Nephron (organoid): ENCODE measurements at regions not wholly inside any gene's neighbourhood (a gene's known extent, or its start where the extent isn't known, plus 50 kb on each side); places are given as distances from the start of the nearest gene placed in this dataset.

ENCODE experiments used
- H3K27ac Mint-ChIP-seq, 3 experiments: 2 replicates each; pipeline ENCODE4 v1.8.0; 2020; ENCODE audit warnings: mixed read lengths in 3 of 3, mild to moderate bottlenecking in 2 of 3, moderate library complexity in 1 of 3
- H3K27me3 Mint-ChIP-seq: 2 replicates; pipeline ENCODE4 v1.8.0; 2021; ENCODE audit warnings: low read depth, mild to moderate bottlenecking, moderate library complexity, mixed read lengths
- H3K36me3 Mint-ChIP-seq: 2 replicates; pipeline ENCODE4 v1.8.0; 2020; ENCODE audit warnings: low read depth, mixed read lengths
- H3K4me1 Mint-ChIP-seq: 2 replicates; pipeline ENCODE4 v1.8.0; 2020; ENCODE audit warnings: mixed read lengths
- H3K4me3 Mint-ChIP-seq, 3 experiments: 2 replicates each; pipeline ENCODE4 v1.8.0; 2020; ENCODE audit warnings: mild to moderate bottlenecking in 3 of 3, mixed read lengths in 3 of 3, moderate library complexity in 2 of 3
- H3K9me3 Mint-ChIP-seq: 2 replicates; pipeline ENCODE4 v1.8.0; 2020; ENCODE audit warnings: mixed read lengths
- CTCF ChIP-seq, 3 experiments: fragments of 200-600 bp; sonication (generic); IDR thresholded peaks; one replicate each; pipeline ENCODE4 v1.5.0; 2021; ENCODE audit warnings: antibody characterized with exemption in 3 of 3; ENCODE audit not compliant: unreplicated experiment in 3 of 3

GRCh38 chr1:34653110-34653509 is 101.7 kb upstream of the GJB5 start:
- H3K36me3 Mint-ChIP-seq, result no peaks in the 10 kb centered on the region
- H3K27ac Mint-ChIP-seq, result no peak overlapping the region
- H3K4me3 Mint-ChIP-seq, result no peak overlapping the region
- no peak for TF ChIP-seq CTCF (IDR thresholded peaks at IDR 0.05; ENCODE audit: unreplicated experiment in 3 of 3)
- no peaks in the 10 kb centered on the region for H3K4me1 Mint-ChIP-seq
- no peaks in the 10 kb centered on the region for H3K9me3 Mint-ChIP-seq
- H3K27me3 Mint-ChIP-seq, result peaks cover 77% of the 10 kb centered on the region

- TF ChIP-seq CTCF (IDR thresholded peaks at IDR 0.05; ENCODE audit: unreplicated experiment in 3 of 3), result no peak
- Mint-ChIP-seq H3K36me3 (no peaks in the 10 kb centered on the region), H3K27me3 (peaks cover 80% of the 10 kb centered on the region), H3K4me3 (no peak overlapping the region), H3K27ac (no peak overlapping the region), H3K9me3 (no peaks in the 10 kb centered on the region), H3K4me1 (no peaks in the 10 kb centered on the region)
Observed at GRCh38 chr1:34655206-34655874, 99.5 kb upstream of the GJB5 start.

GRCh38 chr1:34655875-34656240 is 99.0 kb upstream of the GJB5 start:
- peaks cover 75% of the 10 kb centered on the region for H3K27me3 Mint-ChIP-seq
- H3K36me3 Mint-ChIP-seq, result no peaks in the 10 kb centered on the region
- H3K27ac Mint-ChIP-seq, result no peak overlapping the region
- no peak for TF ChIP-seq CTCF (IDR thresholded peaks at IDR 0.05; ENCODE audit: unreplicated experiment in 3 of 3)
- no peak overlapping the region for H3K4me3 Mint-ChIP-seq
- no peaks in the 10 kb centered on the region for H3K4me1 Mint-ChIP-seq
- H3K9me3 Mint-ChIP-seq, result no peaks in the 10 kb centered on the region

- no peaks in the 10 kb centered on the region for H3K36me3 Mint-ChIP-seq
- no peak overlapping the region for H3K4me3 Mint-ChIP-seq
- no peak for TF ChIP-seq CTCF (IDR thresholded peaks at IDR 0.05; ENCODE audit: unreplicated experiment in 3 of 3)
- peaks cover 75% of the 10 kb centered on the region for H3K27me3 Mint-ChIP-seq
- H3K4me1 Mint-ChIP-seq, result no peaks in the 10 kb centered on the region
- H3K27ac Mint-ChIP-seq, result no peak overlapping the region
- H3K9me3 Mint-ChIP-seq, result no peaks in the 10 kb centered on the region
Observed at GRCh38 chr1:34656299-34656698, 98.5 kb upstream of the GJB5 start.

- Mint-ChIP-seq H3K4me3 (no peak overlapping the region), H3K36me3 (no peaks in the 10 kb centered on the region)
- TF ChIP-seq CTCF (IDR thresholded peaks at IDR 0.05; ENCODE audit: unreplicated experiment in 3 of 3), result no peak
Observed at GRCh38 chr1:34656731-34657130, 98.1 kb upstream of the GJB5 start.

GRCh38 chr1:34657266-34657665 is 97.6 kb upstream of the GJB5 start:
- H3K9me3 Mint-ChIP-seq, result no peaks in the 10 kb centered on the region
- TF ChIP-seq CTCF (IDR thresholded peaks at IDR 0.05; ENCODE audit: unreplicated experiment in 3 of 3), result no peak
- H3K27me3 Mint-ChIP-seq, result peaks cover 75% of the 10 kb centered on the region

More at GRCh38 chr1:34656731-34657130, 98.1 kb upstream of the GJB5 start:
- Mint-ChIP-seq H3K9me3 (no peaks in the 10 kb centered on the region), H3K4me1 (no peaks in the 10 kb centered on the region), H3K27me3 (peaks cover 79% of the 10 kb centered on the region), H3K27ac (no peak overlapping the region)

More at GRCh38 chr1:34657266-34657665, 97.6 kb upstream of the GJB5 start:
- Mint-ChIP-seq H3K27ac (no peak overlapping the region), H3K4me3 (no peak overlapping the region), H3K36me3 (no peaks in the 10 kb centered on the region), H3K4me1 (no peaks in the 10 kb centered on the region)
